HCT116 (cell line): ENCODE measurements at regions not wholly inside any gene's neighbourhood (a gene's known extent, or its start where the extent isn't known, plus 50 kb on each side); places are given as distances from the start of the nearest gene placed in this dataset.

Experiments used
- ATAC-seq: fragments of 200-7000 bp; cut with Tn5 transposase; 2 replicates; pipeline ENCODE4 v1.9.1; 2020; ENCODE audit warnings: mild to moderate bottlenecking, moderate library complexity
- BruUV-seq: library from RNA; stranded (reverse); fragments of 400-500 nt; replicated peaks from 2 replicates; lab custom pipeline; 2021; lab: Mats Ljungman, UMichigan
- CTCF ChIA-PET: fragments of 300-600 bp; sonication (Branson Sonifier 250); formaldehyde crosslinking; loops from one replicate; lab custom pipeline; 2021; ENCODE audit warnings: antibody characterized with exemption; lab: Charles Lee
- POLR2A ChIA-PET: fragments of 300-600, 350-600 bp; sonication (Branson Sonifier 250); formaldehyde crosslinking; loops from one replicate; lab custom pipeline; 2021; ENCODE audit warnings: antibody characterized with exemption; lab: Charles Lee
- RAD21 ChIA-PET, 2 experiments: fragments of 300-600 bp; sonication (Branson Sonifier 250); formaldehyde crosslinking; loops; one replicate each; lab custom pipeline; 2023; ENCODE audit warnings: low total read pairs in 2 of 2; ENCODE audit not compliant: uncharacterized antibody in 2 of 2, unreplicated experiment in 2 of 2, low non-redundant PET in 1 of 2; lab: Charles Lee
- DNase-seq: peaks from one replicate; pipeline ENCODE4 v3.0.0-alpha.2; 2010; ENCODE audit warnings: low read depth, low spot score
- H2AFZ ChIP-seq: fragments of 200-600 bp; shearing (Covaris generic), sonication (generic); 2 replicates; pipeline ENCODE4 v1.6.1; 2017; ENCODE audit warnings: low read depth, mixed run types, mixed read lengths, antibody characterized with exemption, low read length; ENCODE audit not compliant: poor library complexity, severe bottlenecking
- H3K27ac ChIP-seq: 2 replicates; pipeline ENCODE4 v1.5.1; 2012; ENCODE audit warnings: low read depth, low read length
- H3K27me3 ChIP-seq: fragments of 200-600 bp; sonication (generic); 2 replicates; pipeline ENCODE4 v1.6.1; 2016; ENCODE audit warnings: mixed run types, low read length, mixed read lengths; ENCODE audit not compliant: insufficient read depth
- H3K36me3 ChIP-seq, 2 experiments: fragments of 200-500 bp in 1 of 2; fragments of 200-600 bp in 1 of 2; sonication (Bioruptor generic) in 1 of 2; sonication (generic) in 1 of 2; 2 replicates each; pipeline versions ENCODE4 v1.5.1 to v1.6.1; 2014 to 2016; ENCODE audit warnings: low read length in 2 of 2, inconsistent platforms in 1 of 2, mixed read lengths in 1 of 2, mixed run types in 1 of 2; ENCODE audit not compliant: insufficient read depth in 2 of 2, control insufficient read depth in 1 of 2
- H3K4me1 ChIP-seq, 2 experiments: fragments of 200-600 bp in 1 of 2; sonication (generic) in 1 of 2; 2 replicates each; pipeline versions ENCODE4 v1.5.1 to v1.6.1; 2012 to 2017; ENCODE audit warnings: low read length in 2 of 2, inconsistent platforms in 1 of 2, mild to moderate bottlenecking in 1 of 2, mixed read lengths in 1 of 2, mixed run types in 1 of 2, moderate library complexity in 1 of 2; ENCODE audit not compliant: insufficient read depth in 2 of 2, control insufficient read depth in 1 of 2
- H3K4me2 ChIP-seq: fragments of 200-600 bp; sonication (generic); 2 replicates; pipeline ENCODE4 v1.6.1; 2017; ENCODE audit warnings: mixed run types, low read length, mixed read lengths
- H3K4me3 ChIP-seq, 2 experiments: fragments of 200-600 bp in 1 of 2; sonication (generic) in 1 of 2; replicated peaks in 1 of 2; 2 replicates each; pipeline ENCODE4 v1.5.1; 2011 to 2016; ENCODE audit warnings: low read length in 2 of 2, control low read depth in 1 of 2, low read depth in 1 of 2, mild to moderate bottlenecking in 1 of 2, mixed read lengths in 1 of 2, mixed run types in 1 of 2
- H3K79me2 ChIP-seq: fragments of 200-600 bp; sonication (generic); 2 replicates; pipeline ENCODE4 v1.6.1; 2017; ENCODE audit warnings: mild to moderate bottlenecking, mixed run types, low read length, moderate library complexity, mixed read lengths; ENCODE audit not compliant: insufficient read depth
- H3K9ac ChIP-seq: fragments of 200-600 bp; sonication (generic); 2 replicates; pipeline ENCODE4 v1.6.1; 2016; ENCODE audit warnings: low read length, mixed read lengths
- H3K9me2 ChIP-seq: fragments of 200-600 bp; sonication (generic), shearing (Covaris generic); 2 replicates; pipeline ENCODE4 v1.6.1; 2017; ENCODE audit warnings: mixed run types, mild to moderate bottlenecking, moderate library complexity; ENCODE audit not compliant: insufficient read depth
- H3K9me3 ChIP-seq, 2 experiments: fragments of 200-500 bp in 1 of 2; fragments of 200-600 bp in 1 of 2; sonication (Bioruptor generic) in 1 of 2; sonication (generic) in 1 of 2; 2 replicates each; pipeline ENCODE4 v1.6.1; 2014 to 2017; ENCODE audit warnings: low read length in 2 of 2, mixed read lengths in 2 of 2, inconsistent platforms in 1 of 2, low read depth in 1 of 2, mild to moderate bottlenecking in 1 of 2, mixed run types in 1 of 2, moderate library complexity in 1 of 2; ENCODE audit not compliant: control insufficient read depth in 1 of 2, insufficient read depth in 1 of 2
- H4K20me1 ChIP-seq: fragments of 200-600 bp; sonication (generic), shearing (Covaris generic); 2 replicates; pipeline ENCODE4 v1.6.1; 2017; ENCODE audit warnings: mixed run types, mild to moderate bottlenecking, moderate library complexity; ENCODE audit not compliant: insufficient read depth
- CEBPB ChIP-seq: IDR thresholded peaks from 2 replicates; pipeline ENCODE4 v1.6.1; 2012; ENCODE audit warnings: low read depth
- EZH2 ChIP-seq: fragments of 200-600 bp; sonication (generic); IDR thresholded peaks from 2 replicates; pipeline ENCODE4 v1.6.1; 2017; ENCODE audit warnings: antibody characterized with exemption, mixed run types
- EZH2phosphoT487 ChIP-seq: fragments of 200-600 bp; IDR thresholded peaks from 2 replicates; pipeline ENCODE4 v1.6.1; 2018; ENCODE audit warnings: antibody characterized with exemption, borderline replicate concordance
- FOSL1 ChIP-seq: IDR thresholded peaks from 2 replicates; pipeline ENCODE4 v1.6.1; 2012; ENCODE audit warnings: low read depth
- SIN3A ChIP-seq: IDR thresholded peaks from 2 replicates; pipeline ENCODE4 v1.6.1; 2012; ENCODE audit warnings: low read depth
- SRF ChIP-seq: IDR thresholded peaks from 2 replicates; pipeline ENCODE4 v1.6.1; 2012; ENCODE audit warnings: low read depth
- ZBTB33 ChIP-seq: IDR thresholded peaks from 2 replicates; pipeline ENCODE4 v1.6.1; 2011; ENCODE audit warnings: mild to moderate bottlenecking, low read length, moderate library complexity; ENCODE audit not compliant: insufficient replicate concordance; ENCODE audit errors: extremely low read depth
- ZFX ChIP-seq: fragments of 450-650 bp; IDR thresholded peaks from 2 replicates; pipeline ENCODE4 v1.6.1; 2017
- ZNF274 ChIP-seq: fragments of 200-500 bp; sonication (Bioruptor generic); IDR thresholded peaks from 2 replicates; pipeline ENCODE4 v1.6.1; 2014; ENCODE audit warnings: mild to moderate bottlenecking, low read depth, low read length, inconsistent platforms
- intact Hi-C: fragments of 100-400 bp; cut with micrococcal nuclease; formaldehyde crosslinking; loops from 2 replicates; pipeline ENCODE4 v1.10.0; 2022
- TF ChIP-seq, protein P1 (sequence below): IDR thresholded peaks from 2 replicates; pipeline ENCODE4 v1.6.1; 2012

GRCh38 chr4:115233600-115233999 lies 120.2 kb upstream of the NDST4 start:
- Histone ChIP-seq H3K4me1 (no peaks in the 10 kb centered on the region), H3K4me2 (no peak overlapping the region), H3K9ac (no peak overlapping the region), H3K27me3 (no peaks in the 10 kb centered on the region), H3K9me3 (no peaks in the 10 kb centered on the region), H2AFZ (peak overlapping the region; percentile 96), H3K36me3 (no peaks in the 10 kb centered on the region), H3K9me2 (no peaks in the 10 kb centered on the region), H3K79me2 (no peaks in the 10 kb centered on the region), H3K27ac (no peak overlapping the region), H4K20me1 (no peaks in the 10 kb centered on the region), H3K4me3 (no peak overlapping the region)
- ChIA-PET POLR2A (no interaction called here), CTCF (interaction anchor here (1.2 to 2.6 kb wide), 6 partner anchors 15 to 619 kb away, joined by 3 to 27 read pairs (median 4); no protein-coding TSS in a partner anchor), RAD21 (interaction anchor here (1.1 to 1.3 kb wide), 2 partner anchors 18 to 619 kb away, joined by 3 to 4 read pairs; no protein-coding TSS in a partner anchor)
- no TSS peak for BruUV-seq
- ATAC-seq = no peak
- intact Hi-C loops = no loop called here
- no peak for DNase-seq
- no peak for TF ChIP-seq CEBPB
- TF ChIP-seq, protein P1, sequence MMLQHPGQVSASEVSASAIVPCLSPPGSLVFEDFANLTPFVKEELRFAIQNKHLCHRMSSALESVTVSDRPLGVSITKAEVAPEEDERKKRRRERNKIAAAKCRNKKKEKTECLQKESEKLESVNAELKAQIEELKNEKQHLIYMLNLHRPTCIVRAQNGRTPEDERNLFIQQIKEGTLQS = no peak
- TF ChIP-seq ZNF274 = no peak
- TF ChIP-seq ZBTB33 = no peak
- no peak for TF ChIP-seq EZH2phosphoT487
- no peak for TF ChIP-seq ZFX
- no peak for TF ChIP-seq SIN3A
- no peak for TF ChIP-seq FOSL1

- no peaks in the 10 kb centered on the region for H3K27me3 ChIP-seq
- no peaks in the 10 kb centered on the region for H3K9me2 ChIP-seq
- H3K4me3 ChIP-seq = no peak overlapping the region
- RAD21 ChIA-PET = no interaction called here
- H3K9ac ChIP-seq = no peak overlapping the region
- H3K4me2 ChIP-seq = no peak overlapping the region
- H2AFZ ChIP-seq = no peak overlapping the region
- no peaks in the 10 kb centered on the region for H4K20me1 ChIP-seq
- no peaks in the 10 kb centered on the region for H3K79me2 ChIP-seq
- intact Hi-C loops = no loop called here
- no peaks in the 10 kb centered on the region for H3K36me3 ChIP-seq
- TF ChIP-seq SRF (no peak), EZH2 (no peak)
- no peak for ATAC-seq
- no peaks in the 10 kb centered on the region for H3K4me1 ChIP-seq
- CTCF ChIA-PET = interaction anchor here (0.8 kb wide), 1 partner anchor 307 kb away, joined by 3 read pairs; no protein-coding TSS in a partner anchor
- H3K9me3 ChIP-seq = no peaks in the 10 kb centered on the region
- H3K27ac ChIP-seq = no peak overlapping the region
- POLR2A ChIA-PET = no interaction called here
- DNase-seq = no peak
- BruUV-seq = no TSS peak
These were observed 116.5 kb upstream of the NDST4 start for GRCh38 chr4:115229873-115230272.
